Ovary (tissue), 7 donors: ENCODE measurements at regions not wholly inside any gene's neighbourhood (a gene's known extent, or its start where the extent isn't known, plus 50 kb on each side); places are given as distances from the start of the nearest gene placed in this dataset.

Source experiments
- DNase-seq, 5 donors: peaks; one replicate each; pipeline ENCODE4 v3.0.0-alpha.2; 2019 to 2020
- H3K27ac ChIP-seq, 2 donors: fragments of 200-600 bp; one replicate each; pipeline versions ENCODE4 v1.5.1 to v1.8.0; 2019 to 2022
- H3K27me3 ChIP-seq: fragments of 200-600 bp; one replicate; pipeline ENCODE4 v1.8.0; 2022
- H3K36me3 ChIP-seq: fragments of 200-600 bp; sonication (generic); one replicate; pipeline ENCODE4 v1.5.1; 2019
- H3K4me1 ChIP-seq: one replicate; pipeline ENCODE4 v1.8.1; 2013; ENCODE audit warnings: mild to moderate bottlenecking, moderate library complexity; ENCODE audit not compliant: insufficient read depth
- H3K4me3 ChIP-seq: fragments of 200-600 bp; sonication (generic); one replicate; pipeline ENCODE4 v1.5.1; 2017
- H3K9me3 ChIP-seq, 2 donors: fragments of 200-600 bp in 1 of 2; sonication (generic) in 1 of 2; one replicate each; pipeline versions ENCODE4 v1.5.1 to v1.8.1; 2013 to 2019; ENCODE audit warnings: mild to moderate bottlenecking in 1 of 2, moderate library complexity in 1 of 2
- EP300 ChIP-seq: sonication (generic); formaldehyde crosslinking; IDR thresholded peaks from one replicate; pipeline ENCODE4 v1.6.1; 2017; ENCODE audit warnings: antibody characterized with exemption
- POLR2A ChIP-seq: fragments of 450-650 bp; IDR thresholded peaks from one replicate; pipeline ENCODE4 v1.6.1; 2017; ENCODE audit warnings: antibody characterized with exemption, mild to moderate bottlenecking, moderate library complexity
- WGBS, 3 donors: extraction: QIAGEN DNeasy Blood & Tissue Kit in 1 of 3; methylation state at CpG; one replicate each; pipeline versions ENCODE4 v1.1.5 to v1.1.7; 2013 to 2017; 5-methylcytosine and 5-hydroxymethylcytosine counted together
- intact Hi-C, 4 donors: fragments of 100-400 bp; cut with DNase I; formaldehyde crosslinking; loops; one replicate each; pipeline versions ENCODE4 v1.11.0 to v1.15.1; 2022 to 2023
- TF ChIP-seq, protein P1 (sequence below), 3 donors: fragments of 450-650 bp in 2 of 3; fragments of 200-600 bp in 1 of 3; IDR thresholded peaks; one replicate each; pipeline versions ENCODE4 v1.5.1 to v1.8.0; 2016 to 2022; ENCODE audit warnings: antibody characterized with exemption in 3 of 3, mild to moderate bottlenecking in 1 of 3
- donor health status: DM: no; HTN: no; CAD: no; lungs with moderate emphysema.
- donor health status: DM: no; HTN: no; CAD: no.
- donor health status: Bipolar disorder and iron deficiency.
- donor health status: DM: no; HTN: no; CAD: no.
- donor health status: DM: yes; HTN: yes; CAD: no.

DNA sequence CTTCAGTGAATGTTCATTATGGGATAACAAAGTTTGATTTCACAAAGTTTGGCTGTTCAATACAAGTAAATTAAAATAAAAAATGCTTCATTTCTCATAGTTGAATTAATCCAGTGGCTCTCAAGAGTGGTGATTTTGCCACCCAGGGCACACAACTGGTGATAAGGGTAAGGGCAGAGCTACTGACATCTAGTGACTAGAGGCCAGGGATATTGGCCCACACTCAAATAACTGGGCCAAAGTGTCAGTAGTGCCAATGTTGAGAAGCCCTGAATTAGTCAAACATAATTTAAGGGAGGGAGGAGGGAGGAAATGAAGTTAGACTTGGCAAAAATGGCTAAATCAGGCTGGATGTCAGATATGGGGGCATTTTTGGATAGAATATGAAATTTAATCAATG is 880.5 kb upstream of the ADGRL4 start:
- TF ChIP-seq EP300: no peak
- TF ChIP-seq, protein P1, sequence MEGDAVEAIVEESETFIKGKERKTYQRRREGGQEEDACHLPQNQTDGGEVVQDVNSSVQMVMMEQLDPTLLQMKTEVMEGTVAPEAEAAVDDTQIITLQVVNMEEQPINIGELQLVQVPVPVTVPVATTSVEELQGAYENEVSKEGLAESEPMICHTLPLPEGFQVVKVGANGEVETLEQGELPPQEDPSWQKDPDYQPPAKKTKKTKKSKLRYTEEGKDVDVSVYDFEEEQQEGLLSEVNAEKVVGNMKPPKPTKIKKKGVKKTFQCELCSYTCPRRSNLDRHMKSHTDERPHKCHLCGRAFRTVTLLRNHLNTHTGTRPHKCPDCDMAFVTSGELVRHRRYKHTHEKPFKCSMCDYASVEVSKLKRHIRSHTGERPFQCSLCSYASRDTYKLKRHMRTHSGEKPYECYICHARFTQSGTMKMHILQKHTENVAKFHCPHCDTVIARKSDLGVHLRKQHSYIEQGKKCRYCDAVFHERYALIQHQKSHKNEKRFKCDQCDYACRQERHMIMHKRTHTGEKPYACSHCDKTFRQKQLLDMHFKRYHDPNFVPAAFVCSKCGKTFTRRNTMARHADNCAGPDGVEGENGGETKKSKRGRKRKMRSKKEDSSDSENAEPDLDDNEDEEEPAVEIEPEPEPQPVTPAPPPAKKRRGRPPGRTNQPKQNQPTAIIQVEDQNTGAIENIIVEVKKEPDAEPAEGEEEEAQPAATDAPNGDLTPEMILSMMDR (IDR thresholded peaks at IDR 0.05): no peak
- no peak for TF ChIP-seq POLR2A
- Histone ChIP-seq H3K36me3 (no peaks in the 10 kb centered on the region), H3K9me3 (no peaks in the 10 kb centered on the region), H3K4me3 (no peak overlapping the region), H3K27ac (no peak overlapping the region), H3K27me3 (no peaks in the 10 kb centered on the region), H3K4me1 (no peaks in the 10 kb centered on the region)
- no peak for DNase-seq
- intact Hi-C loops: no loop called here

- DNase-seq: no peak
- H3K4me3 ChIP-seq: no peak overlapping the region
- TF ChIP-seq, protein P1 (IDR thresholded peaks at IDR 0.05): no peak
- no peak for TF ChIP-seq POLR2A
- no peak for TF ChIP-seq EP300
Measured at GRCh38 chr1:79885101-79885500, 878.6 kb upstream of the ADGRL4 start.

GRCh38 chr1:79877086-79877485 is 870.6 kb upstream of the ADGRL4 start:
- H3K27me3 ChIP-seq: no peaks in the 10 kb centered on the region
- H3K4me3 ChIP-seq: no peak overlapping the region
- no peaks in the 10 kb centered on the region for H3K9me3 ChIP-seq
- no peak for TF ChIP-seq POLR2A
- TF ChIP-seq EP300: no peak
- TF ChIP-seq, protein P1 (IDR thresholded peaks at IDR 0.05): no peak
- intact Hi-C loops: no loop called here
- 70 to 94% (median 93%) methylated on average over 2 of the region's 2 CpGs for WGBS, 3 donors
- no peaks in the 10 kb centered on the region for H3K36me3 ChIP-seq
- no peak for DNase-seq
- H3K27ac ChIP-seq: no peak overlapping the region
- H3K4me1 ChIP-seq: no peaks in the 10 kb centered on the region

More at GRCh38 chr1:79885101-79885500, 878.6 kb upstream of the ADGRL4 start:
- intact Hi-C loops: no loop called here
- no peaks in the 10 kb centered on the region for H3K9me3 ChIP-seq
- no peaks in the 10 kb centered on the region for H3K27me3 ChIP-seq
- no peak overlapping the region for H3K27ac ChIP-seq
- no peaks in the 10 kb centered on the region for H3K4me1 ChIP-seq
- no peaks in the 10 kb centered on the region for H3K36me3 ChIP-seq

DNA sequence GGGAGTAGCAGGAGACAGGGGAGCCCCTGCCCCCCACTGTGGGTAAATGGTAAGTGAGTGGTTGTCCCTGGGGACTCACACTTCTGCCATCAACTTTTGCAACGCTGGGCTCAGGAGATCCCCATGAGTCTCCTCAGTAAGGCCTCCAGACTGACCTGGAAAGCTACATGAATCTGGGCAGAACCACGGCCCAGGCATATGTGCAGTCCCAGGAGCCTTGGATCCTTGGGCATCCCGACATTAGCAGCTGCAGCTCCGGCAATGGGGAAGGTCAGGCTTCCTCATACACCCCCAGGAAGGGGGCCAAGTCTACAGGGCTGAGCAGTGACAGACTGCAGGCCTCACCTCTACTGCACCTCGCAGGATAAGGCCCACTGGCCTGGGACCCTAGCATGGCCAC is 868.7 kb upstream of the ADGRL4 start:
- WGBS, 3 donors: 96 to 97% (median 96%) methylated on average over 5 of the region's 5 CpGs
- H3K4me3 ChIP-seq: no peak overlapping the region
- intact Hi-C loops: no loop called here

More for the DNA sequence above, 868.7 kb upstream of the ADGRL4 start:
- Histone ChIP-seq H3K36me3 (no peaks in the 10 kb centered on the region), H3K27me3 (no peaks in the 10 kb centered on the region), H3K4me1 (no peaks in the 10 kb centered on the region), H3K27ac (no peak overlapping the region), H3K9me3 (no peaks in the 10 kb centered on the region)
- no peak for TF ChIP-seq EP300
- TF ChIP-seq, protein P1 (IDR thresholded peaks at IDR 0.05): no peak
- TF ChIP-seq POLR2A: no peak
- DNase-seq: no peak
